ENCODE measurements at regions not wholly inside any gene's neighbourhood (a gene's known extent, or its start where the extent isn't known, plus 50 kb on each side); places are given as distances from the start of the nearest gene placed in this dataset.

GRCh38 chr9:17017931-17018491 lies 116.8 kb upstream of the CNTLN start:
- TF ChIP-seq YY1 (IDR thresholded peaks at IDR 0.05; ENCODE audit: extremely low read depth, insufficient replicate concordance, low read depth, low read length) (no peak), ZFX (IDR thresholded peaks at IDR 0.05) (no peak), EZH2 (IDR thresholded peaks at IDR 0.05) (no peak), POLR2A (IDR thresholded peaks at IDR 0.05; ENCODE audit: borderline replicate concordance, extremely low read depth, insufficient read depth, insufficient read length) (no peak), ATF3 (IDR thresholded peaks at IDR 0.05) (no peak), ZBTB33 (IDR thresholded peaks at IDR 0.05; ENCODE audit: extremely low read depth, insufficient replicate concordance, low read length) (no peak), SP1 (IDR thresholded peaks at IDR 0.05; ENCODE audit: low read depth) (no peak), EZH2phosphoT487 (IDR thresholded peaks at IDR 0.05; ENCODE audit: borderline replicate concordance) (no peak), SIN3A (IDR thresholded peaks at IDR 0.05; ENCODE audit: low read depth) (no peak), CBX3 (IDR thresholded peaks at IDR 0.05; ENCODE audit: low read depth) (no peak), ZNF274 (IDR thresholded peaks at IDR 0.05; ENCODE audit: low read depth, low read length) (no peak), CEBPB (IDR thresholded peaks at IDR 0.05; ENCODE audit: low read depth) (no peak), RAD21 (IDR thresholded peaks at IDR 0.05; ENCODE audit: low read depth) (no peak), CTCF (IDR thresholded peaks at IDR 0.05 in 2 of 3, conservative IDR thresholded peaks at IDR 0.05 in 1 of 3; ENCODE audit: borderline replicate concordance in 1 of 3, insufficient read depth in 1 of 3, low read depth in 2 of 3, low read length in 2 of 3) (no peak), JUND (IDR thresholded peaks at IDR 0.05) (no peak), SRF (IDR thresholded peaks at IDR 0.05; ENCODE audit: low read depth) (no peak), POLR2AphosphoS5 (IDR thresholded peaks at IDR 0.05; ENCODE audit: low read depth, low read length) (no peak), ELF1 (IDR thresholded peaks at IDR 0.05; ENCODE audit: borderline replicate concordance, low read depth) (no peak)
- TF ChIP-seq, protein P1, sequence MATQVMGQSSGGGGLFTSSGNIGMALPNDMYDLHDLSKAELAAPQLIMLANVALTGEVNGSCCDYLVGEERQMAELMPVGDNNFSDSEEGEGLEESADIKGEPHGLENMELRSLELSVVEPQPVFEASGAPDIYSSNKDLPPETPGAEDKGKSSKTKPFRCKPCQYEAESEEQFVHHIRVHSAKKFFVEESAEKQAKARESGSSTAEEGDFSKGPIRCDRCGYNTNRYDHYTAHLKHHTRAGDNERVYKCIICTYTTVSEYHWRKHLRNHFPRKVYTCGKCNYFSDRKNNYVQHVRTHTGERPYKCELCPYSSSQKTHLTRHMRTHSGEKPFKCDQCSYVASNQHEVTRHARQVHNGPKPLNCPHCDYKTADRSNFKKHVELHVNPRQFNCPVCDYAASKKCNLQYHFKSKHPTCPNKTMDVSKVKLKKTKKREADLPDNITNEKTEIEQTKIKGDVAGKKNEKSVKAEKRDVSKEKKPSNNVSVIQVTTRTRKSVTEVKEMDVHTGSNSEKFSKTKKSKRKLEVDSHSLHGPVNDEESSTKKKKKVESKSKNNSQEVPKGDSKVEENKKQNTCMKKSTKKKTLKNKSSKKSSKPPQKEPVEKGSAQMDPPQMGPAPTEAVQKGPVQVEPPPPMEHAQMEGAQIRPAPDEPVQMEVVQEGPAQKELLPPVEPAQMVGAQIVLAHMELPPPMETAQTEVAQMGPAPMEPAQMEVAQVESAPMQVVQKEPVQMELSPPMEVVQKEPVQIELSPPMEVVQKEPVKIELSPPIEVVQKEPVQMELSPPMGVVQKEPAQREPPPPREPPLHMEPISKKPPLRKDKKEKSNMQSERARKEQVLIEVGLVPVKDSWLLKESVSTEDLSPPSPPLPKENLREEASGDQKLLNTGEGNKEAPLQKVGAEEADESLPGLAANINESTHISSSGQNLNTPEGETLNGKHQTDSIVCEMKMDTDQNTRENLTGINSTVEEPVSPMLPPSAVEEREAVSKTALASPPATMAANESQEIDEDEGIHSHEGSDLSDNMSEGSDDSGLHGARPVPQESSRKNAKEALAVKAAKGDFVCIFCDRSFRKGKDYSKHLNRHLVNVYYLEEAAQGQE (IDR thresholded peaks at IDR 0.05; ENCODE audit: low read depth), result no peak
- TF ChIP-seq, protein P2, sequence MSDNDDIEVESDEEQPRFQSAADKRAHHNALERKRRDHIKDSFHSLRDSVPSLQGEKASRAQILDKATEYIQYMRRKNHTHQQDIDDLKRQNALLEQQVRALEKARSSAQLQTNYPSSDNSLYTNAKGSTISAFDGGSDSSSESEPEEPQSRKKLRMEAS (IDR thresholded peaks at IDR 0.05), result no peak
- Histone ChIP-seq H4K20me1 (ENCODE audit: insufficient read depth) (no peaks in the 10 kb centered on the region), H3K4me1 (ENCODE audit: control insufficient read depth in 1 of 2, insufficient read depth in 2 of 2, low read length in 2 of 2) (no peaks in the 10 kb centered on the region), H3K4me2 (ENCODE audit: low read length) (no peak overlapping the region), H3K4me3 (replicated peaks in 1 of 2; ENCODE audit: low read depth in 1 of 2, low read length in 2 of 2) (no peak overlapping the region), H3K79me2 (ENCODE audit: insufficient read depth, low read length) (no peaks in the 10 kb centered on the region), H3K9ac (ENCODE audit: low read length) (no peak overlapping the region), H3K36me3 (ENCODE audit: control insufficient read depth in 1 of 2, insufficient read depth in 2 of 2, low read length in 2 of 2) (no peaks in the 10 kb centered on the region), H3K27ac (ENCODE audit: low read depth, low read length) (no peak overlapping the region), H3K9me2 (ENCODE audit: insufficient read depth) (no peaks in the 10 kb centered on the region), H2AFZ (ENCODE audit: low read depth, low read length, poor library complexity, severe bottlenecking) (no peak overlapping the region), H3K9me3 (ENCODE audit: control insufficient read depth in 1 of 2, insufficient read depth in 1 of 2, low read depth in 1 of 2, low read length in 2 of 2) (no peaks in the 10 kb centered on the region), H3K27me3 (ENCODE audit: insufficient read depth, low read length) (no peaks in the 10 kb centered on the region)
- intact Hi-C loops (cut with micrococcal nuclease), result no loop called here
- no peak for ATAC-seq
- no peak for DNase-seq (ENCODE audit: low read depth, low spot score)
- ChIA-PET RAD21 (ENCODE audit: low non-redundant PET in 1 of 2, low total read pairs in 2 of 2, uncharacterized antibody in 2 of 2, unreplicated experiment in 2 of 2) (no interaction called here), CTCF (no interaction called here), POLR2A (no interaction called here)
- BruUV-seq (replicated peaks), result no TSS peak

Data from HCT116 (cell line).